Ishikawa (cell line): ENCODE measurements at regions not wholly inside any gene's neighbourhood (a gene's known extent, or its start where the extent isn't known, plus 50 kb on each side); places are given as distances from the start of the nearest gene placed in this dataset.

Source experiments
- CEBPB ChIP-seq: IDR thresholded peaks from 2 replicates; pipeline ENCODE4 v1.6.1; 2012
- CREB1 ChIP-seq: IDR thresholded peaks from 2 replicates; pipeline ENCODE4 v1.6.1; 2012; ENCODE audit warnings: low read depth
- EGR1 ChIP-seq: IDR thresholded peaks from 2 replicates; pipeline ENCODE4 v1.6.1; 2012
- EP300 ChIP-seq: IDR thresholded peaks from 2 replicates; pipeline ENCODE4 v1.6.1; 2012; ENCODE audit warnings: borderline replicate concordance
- RAD21 ChIP-seq: IDR thresholded peaks from 2 replicates; pipeline ENCODE4 v1.6.1; 2012; ENCODE audit warnings: low read depth
- TAF1 ChIP-seq: IDR thresholded peaks from 2 replicates; pipeline ENCODE4 v1.6.1; 2012; ENCODE audit warnings: low read depth, mild to moderate bottlenecking
- YY1 ChIP-seq: IDR thresholded peaks from 2 replicates; pipeline ENCODE4 v1.6.1; 2012; ENCODE audit warnings: low read depth
- TF ChIP-seq, protein P1 (sequence below): IDR thresholded peaks from 2 replicates; pipeline ENCODE4 v1.6.1; 2012; ENCODE audit warnings: low read depth, mild to moderate bottlenecking
- TF ChIP-seq, protein P2 (sequence below): IDR thresholded peaks from 2 replicates; pipeline ENCODE4 v1.6.1; 2012

DNA sequence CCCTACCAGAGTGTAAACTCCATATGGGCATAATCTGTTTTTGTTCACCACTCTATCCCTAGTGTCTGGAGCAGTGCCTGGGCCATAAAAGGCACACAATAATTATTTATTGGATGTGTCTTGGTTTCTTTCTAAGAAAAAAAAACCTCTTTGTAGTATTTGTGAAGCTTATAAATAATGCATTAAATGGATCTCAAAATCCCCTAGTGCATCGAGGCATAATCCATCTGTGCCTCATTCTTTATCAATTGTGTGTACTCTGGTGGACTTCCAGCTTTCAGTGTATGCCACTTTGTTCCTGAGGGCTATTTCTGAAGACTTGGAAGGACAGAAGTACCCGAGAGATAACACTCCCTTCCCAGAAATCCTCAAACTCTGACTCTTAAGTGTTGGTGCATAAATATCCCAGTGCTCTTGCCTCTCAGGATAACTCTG is 255.0 kb upstream of the PHYHIPL start:
- TF ChIP-seq CEBPB: no peak
- TF ChIP-seq, protein P1, sequence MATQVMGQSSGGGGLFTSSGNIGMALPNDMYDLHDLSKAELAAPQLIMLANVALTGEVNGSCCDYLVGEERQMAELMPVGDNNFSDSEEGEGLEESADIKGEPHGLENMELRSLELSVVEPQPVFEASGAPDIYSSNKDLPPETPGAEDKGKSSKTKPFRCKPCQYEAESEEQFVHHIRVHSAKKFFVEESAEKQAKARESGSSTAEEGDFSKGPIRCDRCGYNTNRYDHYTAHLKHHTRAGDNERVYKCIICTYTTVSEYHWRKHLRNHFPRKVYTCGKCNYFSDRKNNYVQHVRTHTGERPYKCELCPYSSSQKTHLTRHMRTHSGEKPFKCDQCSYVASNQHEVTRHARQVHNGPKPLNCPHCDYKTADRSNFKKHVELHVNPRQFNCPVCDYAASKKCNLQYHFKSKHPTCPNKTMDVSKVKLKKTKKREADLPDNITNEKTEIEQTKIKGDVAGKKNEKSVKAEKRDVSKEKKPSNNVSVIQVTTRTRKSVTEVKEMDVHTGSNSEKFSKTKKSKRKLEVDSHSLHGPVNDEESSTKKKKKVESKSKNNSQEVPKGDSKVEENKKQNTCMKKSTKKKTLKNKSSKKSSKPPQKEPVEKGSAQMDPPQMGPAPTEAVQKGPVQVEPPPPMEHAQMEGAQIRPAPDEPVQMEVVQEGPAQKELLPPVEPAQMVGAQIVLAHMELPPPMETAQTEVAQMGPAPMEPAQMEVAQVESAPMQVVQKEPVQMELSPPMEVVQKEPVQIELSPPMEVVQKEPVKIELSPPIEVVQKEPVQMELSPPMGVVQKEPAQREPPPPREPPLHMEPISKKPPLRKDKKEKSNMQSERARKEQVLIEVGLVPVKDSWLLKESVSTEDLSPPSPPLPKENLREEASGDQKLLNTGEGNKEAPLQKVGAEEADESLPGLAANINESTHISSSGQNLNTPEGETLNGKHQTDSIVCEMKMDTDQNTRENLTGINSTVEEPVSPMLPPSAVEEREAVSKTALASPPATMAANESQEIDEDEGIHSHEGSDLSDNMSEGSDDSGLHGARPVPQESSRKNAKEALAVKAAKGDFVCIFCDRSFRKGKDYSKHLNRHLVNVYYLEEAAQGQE: no peak
- TF ChIP-seq CREB1: no peak
- TF ChIP-seq RAD21: no peak
- TF ChIP-seq TAF1: no peak
- TF ChIP-seq, protein P2, sequence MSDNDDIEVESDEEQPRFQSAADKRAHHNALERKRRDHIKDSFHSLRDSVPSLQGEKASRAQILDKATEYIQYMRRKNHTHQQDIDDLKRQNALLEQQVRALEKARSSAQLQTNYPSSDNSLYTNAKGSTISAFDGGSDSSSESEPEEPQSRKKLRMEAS: no peak
- no peak for TF ChIP-seq EGR1
- no peak for TF ChIP-seq EP300
- no peak for TF ChIP-seq YY1
